PC-9 (cell line): ENCODE measurements at regions not wholly inside any gene's neighbourhood (a gene's known extent, or its start where the extent isn't known, plus 50 kb on each side); places are given as distances from the start of the nearest gene placed in this dataset.
A peak's percentile ranks its signal among the peaks of the same experiment; 100 is the strongest.

Experiments
- BruUV-seq: library from RNA; stranded (reverse); fragments of 400-500 nt; replicated peaks from 2 replicates; lab custom pipeline; 2021; lab: Mats Ljungman, UMichigan
- CTCF ChIA-PET: fragments of 300-600 bp; sonication (Branson Sonifier 250); formaldehyde crosslinking; loops from one replicate; lab custom pipeline; 2022; ENCODE audit warnings: antibody characterized with exemption; lab: Charles Lee
- POLR2A ChIA-PET: fragments of 300-600 bp; sonication (Branson Sonifier 250); formaldehyde crosslinking; loops from one replicate; lab custom pipeline; 2022; ENCODE audit warnings: antibody characterized with exemption; ENCODE audit not compliant: unreplicated experiment; lab: Charles Lee
- DNase-seq, 2 experiments: peaks; one replicate each; pipeline versions ENCODE4 v3.0.0 to v3.0.0-alpha.2; 2015 to 2022; ENCODE audit warnings: mixed read lengths in 1 of 2
- H2AFZ ChIP-seq: fragments of 200-600 bp; sonication (generic); 2 replicates; pipeline ENCODE4 v1.8.1; 2017; ENCODE audit warnings: antibody characterized with exemption
- H3F3A ChIP-seq: fragments of 200-600 bp; sonication (generic); 2 replicates; pipeline ENCODE4 v1.8.1; 2017; ENCODE audit warnings: antibody characterized with exemption, mild to moderate bottlenecking, low read depth; ENCODE audit not compliant: insufficient read depth
- H3K27ac ChIP-seq: fragments of 200-600 bp; sonication (generic); 2 replicates; pipeline ENCODE4 v1.6.1; 2016; ENCODE audit warnings: mixed run types
- H3K27me3 ChIP-seq: fragments of 200-600 bp; sonication (generic); 2 replicates; pipeline ENCODE4 v1.6.1; 2016; ENCODE audit warnings: low read depth, mixed run types; ENCODE audit not compliant: insufficient read depth
- H3K36me3 ChIP-seq: fragments of 200-600 bp; sonication (generic); 2 replicates; pipeline ENCODE4 v1.6.1; 2016; ENCODE audit warnings: low read depth, mixed run types
- H3K4me1 ChIP-seq: fragments of 200-600 bp; sonication (generic); replicated peaks from 2 replicates; pipeline ENCODE4 v1.6.1; 2016; ENCODE audit warnings: mixed run types; ENCODE audit not compliant: insufficient read depth
- H3K4me2 ChIP-seq: fragments of 200-600 bp; sonication (generic); 2 replicates; pipeline ENCODE4 v1.6.1; 2017; ENCODE audit warnings: mixed run types
- H3K4me3 ChIP-seq: fragments of 200-600 bp; sonication (generic); 2 replicates; pipeline ENCODE4 v1.6.1; 2016; ENCODE audit warnings: mixed run types
- H3K79me2 ChIP-seq: fragments of 200-600 bp; sonication (generic); 2 replicates; pipeline ENCODE4 v1.6.1; 2017; ENCODE audit warnings: low read depth, mixed run types
- H3K9me2 ChIP-seq: fragments of 200-600 bp; sonication (generic); 2 replicates; pipeline ENCODE4 v1.8.1; 2017; ENCODE audit warnings: mild to moderate bottlenecking; ENCODE audit not compliant: insufficient read depth
- H3K9me3 ChIP-seq: fragments of 200-600 bp; sonication (generic); 2 replicates; pipeline ENCODE4 v1.8.1; 2016; ENCODE audit warnings: low read depth; ENCODE audit not compliant: insufficient read depth
- H4K20me1 ChIP-seq: fragments of 200-600 bp; sonication (generic); 2 replicates; pipeline ENCODE4 v1.8.1; 2017; ENCODE audit not compliant: insufficient read depth
- CTCF ChIP-seq: fragments of 200-600 bp; sonication (generic); conservative IDR thresholded peaks from 2 replicates; pipeline ENCODE4 v1.6.1; 2017; ENCODE audit warnings: mixed run types, antibody characterized with exemption, mild to moderate bottlenecking, moderate library complexity
- EZH2 ChIP-seq: fragments of 200-600 bp; sonication (generic); IDR thresholded peaks from 2 replicates; pipeline ENCODE4 v1.8.0; 2017; ENCODE audit warnings: antibody characterized with exemption, low read depth
- intact Hi-C: fragments of 100-400 bp; cut with micrococcal nuclease; formaldehyde crosslinking; loops from one replicate; pipeline ENCODE4 v1.10.0; 2022; ENCODE audit not compliant: unreplicated experiment

GRCh38 chr20:57079031-57080005, 187.1 kb downstream of the BMP7 start:
- ChIA-PET CTCF (no interaction called here), POLR2A (no interaction called here)
- Histone ChIP-seq H3K36me3 (no peaks in the 10 kb centered on the region), H2AFZ (no peak overlapping the region), H3K79me2 (no peaks in the 10 kb centered on the region), H3K9me3 (peaks cover 18% of the 10 kb centered on the region; the same call in 1 of the 2 replicates), H3K4me1 (peaks cover 20% of the 10 kb centered on the region), H3K4me2 (no peak overlapping the region), H3K27ac (no peak overlapping the region), H3K4me3 (no peak overlapping the region), H3K9me2 (no peaks in the 10 kb centered on the region), H4K20me1 (no peaks in the 10 kb centered on the region), H3K27me3 (no peaks in the 10 kb centered on the region), H3F3A (peaks cover 25% of the 10 kb centered on the region)
- no peak for TF ChIP-seq CTCF
- no peak for TF ChIP-seq EZH2
- no TSS peak for BruUV-seq
- no peak for DNase-seq
- intact Hi-C loops, result loop anchor here (1.0 kb wide), 1 partner anchor 529 kb away; no protein-coding TSS in a partner anchor

- intact Hi-C loops, result loop anchor here (1.0 kb wide), 1 partner anchor 530 kb away; no protein-coding TSS in a partner anchor
- Histone ChIP-seq H2AFZ (no peak overlapping the region), H3K27me3 (no peaks in the 10 kb centered on the region), H3K9me3 (peaks cover 18% of the 10 kb centered on the region; the same call in 1 of the 2 replicates), H3K4me2 (no peak overlapping the region), H3K4me3 (no peak overlapping the region), H3K36me3 (no peaks in the 10 kb centered on the region), H3F3A (peaks cover 20% of the 10 kb centered on the region), H3K4me1 (peaks cover 14% of the 10 kb centered on the region), H3K27ac (no peak overlapping the region), H3K79me2 (no peaks in the 10 kb centered on the region), H4K20me1 (no peaks in the 10 kb centered on the region), H3K9me2 (no peaks in the 10 kb centered on the region)
- TF ChIP-seq CTCF (peak; percentile 72), EZH2 (no peak)
- POLR2A ChIA-PET, result no interaction called here
- BruUV-seq, result no TSS peak
- peak in 1 of 2 experiments; percentile 64 for DNase-seq
- CTCF ChIA-PET, result no interaction called here
Observed at GRCh38 chr20:57080796-57081195, 185.6 kb downstream of the BMP7 start.

GRCh38 chr20:57082357-57082945, 184.0 kb downstream of the BMP7 start:
- H3K36me3 ChIP-seq, result no peaks in the 10 kb centered on the region
- no peak overlapping the region for H3K4me2 ChIP-seq
- no peak overlapping the region for H3K27ac ChIP-seq
- no TSS peak for BruUV-seq
- intact Hi-C loops, result no loop called here
- H3K79me2 ChIP-seq, result no peaks in the 10 kb centered on the region
- H4K20me1 ChIP-seq, result no peaks in the 10 kb centered on the region
- no peak overlapping the region for H2AFZ ChIP-seq
- ChIA-PET POLR2A (no interaction called here), CTCF (no interaction called here)
- no peak overlapping the region for H3K4me3 ChIP-seq
- no peaks in the 10 kb centered on the region for H3K4me1 ChIP-seq
- no peaks in the 10 kb centered on the region for H3K9me2 ChIP-seq
- peaks cover 17% of the 10 kb centered on the region; the same call in 1 of the 2 replicates for H3K9me3 ChIP-seq
- 0 out of 2 replicates have a peak, but pooled peaks cover 4% of the 10 kb centered on the region for H3K27me3 ChIP-seq
- no peak for DNase-seq
- TF ChIP-seq EZH2 (no peak), CTCF (no peak)
- peaks cover 8% of the 10 kb centered on the region for H3F3A ChIP-seq
